ENCODE measurements at regions not wholly inside any gene's neighbourhood (a gene's known extent, or its start where the extent isn't known, plus 50 kb on each side); places are given as distances from the start of the nearest gene placed in this dataset.

DNA sequence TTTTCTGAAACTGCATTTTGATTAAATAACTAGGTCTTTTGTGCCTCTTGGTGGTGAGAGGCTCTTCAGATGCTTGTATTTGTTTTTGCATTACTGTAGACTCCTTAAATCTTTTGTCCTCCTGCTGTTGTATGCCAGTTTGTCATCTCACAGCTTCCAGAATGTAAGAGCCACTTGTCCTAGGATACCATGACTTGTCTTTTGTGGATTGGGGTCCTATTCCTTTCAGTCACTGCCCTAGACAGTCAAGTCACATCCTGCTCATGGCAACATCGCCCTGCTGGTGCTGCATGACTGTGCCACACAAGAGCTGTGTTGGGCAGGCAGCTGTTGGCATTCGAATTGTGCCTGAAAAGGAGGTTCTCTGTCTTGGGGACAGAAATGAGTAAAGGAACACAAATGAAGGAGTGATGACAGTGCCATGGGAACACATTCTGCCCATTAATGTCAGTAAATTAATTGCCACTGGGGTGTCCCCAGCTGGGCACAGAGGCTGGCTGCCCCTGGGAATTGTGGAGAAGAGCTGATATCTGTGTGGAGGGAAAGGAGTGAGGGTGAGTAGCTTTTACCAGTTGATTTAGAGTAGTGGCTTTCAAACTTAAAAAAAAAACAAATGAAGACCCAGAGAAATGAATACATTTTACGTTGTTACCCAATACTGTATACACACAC, 140.3 kb downstream of the ARL6IP6 start:
- Histone ChIP-seq H3K27me3 (ENCODE audit: insufficient read depth) (no peaks in the 10 kb centered on the region), H3K4me2 (no peak overlapping the region), H3K27ac (ENCODE audit: low read depth) (no peak overlapping the region), H4K20me1 (replicated peaks; ENCODE audit: insufficient read depth) (no peaks in the 10 kb centered on the region), H2AFZ (no peak overlapping the region), H3F3A (replicated peaks; ENCODE audit: low read depth) (no peaks in the 10 kb centered on the region), H3K9me2 (ENCODE audit: insufficient read depth) (peaks cover 8% of the 10 kb centered on the region; the same call in 1 of the 2 replicates), H3K4me3 (no peak overlapping the region), H3K79me2 (replicated peaks; ENCODE audit: insufficient read depth) (no peaks in the 10 kb centered on the region), H3K36me3 (ENCODE audit: insufficient read depth) (peaks cover 11% of the 10 kb centered on the region; the same call in 1 of the 2 replicates), H3K4me1 (ENCODE audit: insufficient read depth) (peaks cover 8% of the 10 kb centered on the region)
- H3K9me3 Mint-ChIP-seq = peaks cover 35% of the 10 kb centered on the region
- no peak overlapping the region for H3K27ac Mint-ChIP-seq
- H3K36me3 Mint-ChIP-seq (ENCODE audit: low read depth) = peaks cover 28% of the 10 kb centered on the region
- ATAC-seq = no peak
- H3K4me1 Mint-ChIP-seq = no peaks in the 10 kb centered on the region
- H3K27me3 Mint-ChIP-seq (ENCODE audit: insufficient read depth, low read depth, poor library complexity) = peaks cover 9% of the 10 kb centered on the region
- H3K4me3 Mint-ChIP-seq = no peak overlapping the region
- no peak for DNase-seq (ENCODE audit: low spot score)
- TF ChIP-seq, protein P1, sequence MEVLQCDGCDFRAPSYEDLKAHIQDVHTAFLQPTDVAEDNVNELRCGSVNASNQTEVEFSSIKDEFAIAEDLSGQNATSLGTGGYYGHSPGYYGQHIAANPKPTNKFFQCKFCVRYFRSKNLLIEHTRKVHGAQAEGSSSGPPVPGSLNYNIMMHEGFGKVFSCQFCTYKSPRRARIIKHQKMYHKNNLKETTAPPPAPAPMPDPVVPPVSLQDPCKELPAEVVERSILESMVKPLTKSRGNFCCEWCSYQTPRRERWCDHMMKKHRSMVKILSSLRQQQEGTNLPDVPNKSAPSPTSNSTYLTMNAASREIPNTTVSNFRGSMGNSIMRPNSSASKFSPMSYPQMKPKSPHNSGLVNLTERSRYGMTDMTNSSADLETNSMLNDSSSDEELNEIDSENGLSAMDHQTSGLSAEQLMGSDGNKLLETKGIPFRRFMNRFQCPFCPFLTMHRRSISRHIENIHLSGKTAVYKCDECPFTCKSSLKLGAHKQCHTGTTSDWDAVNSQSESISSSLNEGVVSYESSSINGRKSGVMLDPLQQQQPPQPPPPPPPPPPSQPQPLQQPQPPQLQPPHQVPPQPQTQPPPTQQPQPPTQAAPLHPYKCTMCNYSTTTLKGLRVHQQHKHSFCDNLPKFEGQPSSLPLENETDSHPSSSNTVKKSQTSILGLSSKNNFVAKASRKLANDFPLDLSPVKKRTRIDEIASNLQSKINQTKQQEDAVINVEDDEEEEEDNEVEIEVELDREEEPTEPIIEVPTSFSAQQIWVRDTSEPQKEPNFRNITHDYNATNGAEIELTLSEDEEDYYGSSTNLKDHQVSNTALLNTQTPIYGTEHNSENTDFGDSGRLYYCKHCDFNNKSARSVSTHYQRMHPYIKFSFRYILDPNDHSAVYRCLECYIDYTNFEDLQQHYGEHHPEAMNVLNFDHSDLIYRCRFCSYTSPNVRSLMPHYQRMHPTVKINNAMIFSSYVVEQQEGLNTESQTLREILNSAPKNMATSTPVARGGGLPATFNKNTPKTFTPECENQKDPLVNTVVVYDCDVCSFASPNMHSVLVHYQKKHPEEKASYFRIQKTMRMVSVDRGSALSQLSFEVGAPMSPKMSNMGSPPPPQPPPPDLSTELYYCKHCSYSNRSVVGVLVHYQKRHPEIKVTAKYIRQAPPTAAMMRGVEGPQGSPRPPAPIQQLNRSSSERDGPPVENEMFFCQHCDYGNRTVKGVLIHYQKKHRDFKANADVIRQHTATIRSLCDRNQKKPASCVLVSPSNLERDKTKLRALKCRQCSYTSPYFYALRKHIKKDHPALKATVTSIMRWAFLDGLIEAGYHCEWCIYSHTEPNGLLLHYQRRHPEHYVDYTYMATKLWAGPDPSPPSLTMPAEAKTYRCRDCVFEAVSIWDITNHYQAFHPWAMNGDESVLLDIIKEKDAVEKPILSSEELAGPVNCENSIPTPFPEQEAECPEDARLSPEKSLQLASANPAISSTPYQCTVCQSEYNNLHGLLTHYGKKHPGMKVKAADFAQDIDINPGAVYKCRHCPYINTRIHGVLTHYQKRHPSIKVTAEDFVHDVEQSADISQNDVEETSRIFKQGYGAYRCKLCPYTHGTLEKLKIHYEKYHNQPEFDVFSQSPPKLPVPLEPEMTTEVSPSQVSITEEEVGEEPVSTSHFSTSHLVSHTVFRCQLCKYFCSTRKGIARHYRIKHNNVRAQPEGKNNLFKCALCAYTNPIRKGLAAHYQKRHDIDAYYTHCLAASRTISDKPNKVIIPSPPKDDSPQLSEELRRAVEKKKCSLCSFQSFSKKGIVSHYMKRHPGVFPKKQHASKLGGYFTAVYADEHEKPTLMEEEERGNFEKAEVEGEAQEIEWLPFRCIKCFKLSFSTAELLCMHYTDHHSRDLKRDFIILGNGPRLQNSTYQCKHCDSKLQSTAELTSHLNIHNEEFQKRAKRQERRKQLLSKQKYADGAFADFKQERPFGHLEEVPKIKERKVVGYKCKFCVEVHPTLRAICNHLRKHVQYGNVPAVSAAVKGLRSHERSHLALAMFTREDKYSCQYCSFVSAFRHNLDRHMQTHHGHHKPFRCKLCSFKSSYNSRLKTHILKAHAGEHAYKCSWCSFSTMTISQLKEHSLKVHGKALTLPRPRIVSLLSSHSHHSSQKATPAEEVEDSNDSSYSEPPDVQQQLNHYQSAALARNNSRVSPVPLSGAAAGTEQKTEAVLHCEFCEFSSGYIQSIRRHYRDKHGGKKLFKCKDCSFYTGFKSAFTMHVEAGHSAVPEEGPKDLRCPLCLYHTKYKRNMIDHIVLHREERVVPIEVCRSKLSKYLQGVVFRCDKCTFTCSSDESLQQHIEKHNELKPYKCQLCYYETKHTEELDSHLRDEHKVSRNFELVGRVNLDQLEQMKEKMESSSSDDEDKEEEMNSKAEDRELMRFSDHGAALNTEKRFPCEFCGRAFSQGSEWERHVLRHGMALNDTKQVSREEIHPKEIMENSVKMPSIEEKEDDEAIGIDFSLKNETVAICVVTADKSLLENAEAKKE (CRISPR knock-in tag; IDR thresholded peaks at IDR 0.05) = no peak
- TF ChIP-seq, protein P2, sequence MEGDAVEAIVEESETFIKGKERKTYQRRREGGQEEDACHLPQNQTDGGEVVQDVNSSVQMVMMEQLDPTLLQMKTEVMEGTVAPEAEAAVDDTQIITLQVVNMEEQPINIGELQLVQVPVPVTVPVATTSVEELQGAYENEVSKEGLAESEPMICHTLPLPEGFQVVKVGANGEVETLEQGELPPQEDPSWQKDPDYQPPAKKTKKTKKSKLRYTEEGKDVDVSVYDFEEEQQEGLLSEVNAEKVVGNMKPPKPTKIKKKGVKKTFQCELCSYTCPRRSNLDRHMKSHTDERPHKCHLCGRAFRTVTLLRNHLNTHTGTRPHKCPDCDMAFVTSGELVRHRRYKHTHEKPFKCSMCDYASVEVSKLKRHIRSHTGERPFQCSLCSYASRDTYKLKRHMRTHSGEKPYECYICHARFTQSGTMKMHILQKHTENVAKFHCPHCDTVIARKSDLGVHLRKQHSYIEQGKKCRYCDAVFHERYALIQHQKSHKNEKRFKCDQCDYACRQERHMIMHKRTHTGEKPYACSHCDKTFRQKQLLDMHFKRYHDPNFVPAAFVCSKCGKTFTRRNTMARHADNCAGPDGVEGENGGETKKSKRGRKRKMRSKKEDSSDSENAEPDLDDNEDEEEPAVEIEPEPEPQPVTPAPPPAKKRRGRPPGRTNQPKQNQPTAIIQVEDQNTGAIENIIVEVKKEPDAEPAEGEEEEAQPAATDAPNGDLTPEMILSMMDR (conservative IDR thresholded peaks at IDR 0.05; ENCODE audit: low read depth in 2 of 2) = no peak
- TF ChIP-seq, protein P3, sequence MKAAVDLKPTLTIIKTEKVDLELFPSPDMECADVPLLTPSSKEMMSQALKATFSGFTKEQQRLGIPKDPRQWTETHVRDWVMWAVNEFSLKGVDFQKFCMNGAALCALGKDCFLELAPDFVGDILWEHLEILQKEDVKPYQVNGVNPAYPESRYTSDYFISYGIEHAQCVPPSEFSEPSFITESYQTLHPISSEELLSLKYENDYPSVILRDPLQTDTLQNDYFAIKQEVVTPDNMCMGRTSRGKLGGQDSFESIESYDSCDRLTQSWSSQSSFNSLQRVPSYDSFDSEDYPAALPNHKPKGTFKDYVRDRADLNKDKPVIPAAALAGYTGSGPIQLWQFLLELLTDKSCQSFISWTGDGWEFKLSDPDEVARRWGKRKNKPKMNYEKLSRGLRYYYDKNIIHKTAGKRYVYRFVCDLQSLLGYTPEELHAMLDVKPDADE (IDR thresholded peaks at IDR 0.05) = no peak
- TF ChIP-seq ZNF331 (CRISPR knock-in tag; IDR thresholded peaks at IDR 0.05; ENCODE audit: low read depth) (no peak), NANOG (IDR thresholded peaks at IDR 0.05; ENCODE audit: borderline replicate concordance) (no peak), STAT1 (IDR thresholded peaks at IDR 0.05; ENCODE audit: unreplicated experiment) (no peak), EZH2phosphoT487 (IDR thresholded peaks at IDR 0.05; ENCODE audit: unreplicated experiment) (no peak), CREB1 (CRISPR knock-in tag; IDR thresholded peaks at IDR 0.05; ENCODE audit: low read depth) (no peak), JUNB (IDR thresholded peaks at IDR 0.05; ENCODE audit: unreplicated experiment) (no peak), ZNF114 (CRISPR knock-in tag; IDR thresholded peaks at IDR 0.05) (no peak), POLR2AphosphoS5 (IDR thresholded peaks at IDR 0.05; ENCODE audit: low read depth) (no peak), EZH2 (IDR thresholded peaks at IDR 0.05; ENCODE audit: low read depth, unreplicated experiment) (no peak)
- TF ChIP-seq, protein P4, sequence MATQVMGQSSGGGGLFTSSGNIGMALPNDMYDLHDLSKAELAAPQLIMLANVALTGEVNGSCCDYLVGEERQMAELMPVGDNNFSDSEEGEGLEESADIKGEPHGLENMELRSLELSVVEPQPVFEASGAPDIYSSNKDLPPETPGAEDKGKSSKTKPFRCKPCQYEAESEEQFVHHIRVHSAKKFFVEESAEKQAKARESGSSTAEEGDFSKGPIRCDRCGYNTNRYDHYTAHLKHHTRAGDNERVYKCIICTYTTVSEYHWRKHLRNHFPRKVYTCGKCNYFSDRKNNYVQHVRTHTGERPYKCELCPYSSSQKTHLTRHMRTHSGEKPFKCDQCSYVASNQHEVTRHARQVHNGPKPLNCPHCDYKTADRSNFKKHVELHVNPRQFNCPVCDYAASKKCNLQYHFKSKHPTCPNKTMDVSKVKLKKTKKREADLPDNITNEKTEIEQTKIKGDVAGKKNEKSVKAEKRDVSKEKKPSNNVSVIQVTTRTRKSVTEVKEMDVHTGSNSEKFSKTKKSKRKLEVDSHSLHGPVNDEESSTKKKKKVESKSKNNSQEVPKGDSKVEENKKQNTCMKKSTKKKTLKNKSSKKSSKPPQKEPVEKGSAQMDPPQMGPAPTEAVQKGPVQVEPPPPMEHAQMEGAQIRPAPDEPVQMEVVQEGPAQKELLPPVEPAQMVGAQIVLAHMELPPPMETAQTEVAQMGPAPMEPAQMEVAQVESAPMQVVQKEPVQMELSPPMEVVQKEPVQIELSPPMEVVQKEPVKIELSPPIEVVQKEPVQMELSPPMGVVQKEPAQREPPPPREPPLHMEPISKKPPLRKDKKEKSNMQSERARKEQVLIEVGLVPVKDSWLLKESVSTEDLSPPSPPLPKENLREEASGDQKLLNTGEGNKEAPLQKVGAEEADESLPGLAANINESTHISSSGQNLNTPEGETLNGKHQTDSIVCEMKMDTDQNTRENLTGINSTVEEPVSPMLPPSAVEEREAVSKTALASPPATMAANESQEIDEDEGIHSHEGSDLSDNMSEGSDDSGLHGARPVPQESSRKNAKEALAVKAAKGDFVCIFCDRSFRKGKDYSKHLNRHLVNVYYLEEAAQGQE (IDR thresholded peaks at IDR 0.05; ENCODE audit: unreplicated experiment) = no peak

Measured in GM23338 (cell line).